Activated CD8-positive, alpha-beta memory T cell treated with anti-CD3 and anti-CD28 coated beads, Interleukin-2, amount 10 ng/mL, durations not matched to agents 7 days and 5 days (primary cell): ENCODE measurements at regions not wholly inside any gene's neighbourhood (a gene's known extent, or its start where the extent isn't known, plus 50 kb on each side); places are given as distances from the start of the nearest gene placed in this dataset.

ENCODE experiments used
- ATAC-seq: fragments of 150-1000 bp; cut with Tn5 transposase; one replicate; pipeline ENCODE4 v1.10.0; 2021; ENCODE audit warnings: moderate library complexity
- CTCF ChIA-PET: fragments of 350-600 bp; sonication (Branson Sonifier 250); formaldehyde crosslinking; loops from one replicate; lab custom pipeline; 2021; ENCODE audit warnings: antibody characterized with exemption; lab: Charles Lee
- DNase-seq: peaks from one replicate; pipeline ENCODE4 v3.0.0-alpha.2; 2020
- H3K27ac Mint-ChIP-seq: one replicate; pipeline ENCODE4 v1.8.0; 2021; ENCODE audit warnings: mild to moderate bottlenecking, mixed read lengths
- H3K27me3 Mint-ChIP-seq: one replicate; pipeline ENCODE4 v1.8.0; 2021; ENCODE audit warnings: mixed read lengths
- H3K36me3 Mint-ChIP-seq: one replicate; pipeline ENCODE4 v1.8.0; 2021; ENCODE audit warnings: mild to moderate bottlenecking, mixed read lengths
- H3K4me1 Mint-ChIP-seq: one replicate; pipeline ENCODE4 v1.8.0; 2021; ENCODE audit warnings: mixed read lengths
- H3K4me3 Mint-ChIP-seq: one replicate; pipeline ENCODE4 v1.8.0; 2021; ENCODE audit warnings: mild to moderate bottlenecking, moderate library complexity, mixed read lengths
- H3K9me3 Mint-ChIP-seq: one replicate; pipeline ENCODE4 v1.8.0; 2022; ENCODE audit warnings: low read depth, mixed read lengths

- H3K27me3 Mint-ChIP-seq = no peaks in the 10 kb centered on the region
- no peak overlapping the region for H3K4me3 Mint-ChIP-seq
- H3K4me1 Mint-ChIP-seq = no peaks in the 10 kb centered on the region
- H3K9me3 Mint-ChIP-seq = no peaks in the 10 kb centered on the region
- DNase-seq (no peak), ATAC-seq (no peak)
- H3K36me3 Mint-ChIP-seq = no peaks in the 10 kb centered on the region
- CTCF ChIA-PET = interaction anchor here (0.6 kb wide), 1 partner anchor 12 kb away, joined by 3 read pairs; no protein-coding TSS in a partner anchor
- no peak overlapping the region for H3K27ac Mint-ChIP-seq
Measured at GRCh38 chr9:82104252-82104651, 115.7 kb downstream of the SPATA31D1 start.

DNA sequence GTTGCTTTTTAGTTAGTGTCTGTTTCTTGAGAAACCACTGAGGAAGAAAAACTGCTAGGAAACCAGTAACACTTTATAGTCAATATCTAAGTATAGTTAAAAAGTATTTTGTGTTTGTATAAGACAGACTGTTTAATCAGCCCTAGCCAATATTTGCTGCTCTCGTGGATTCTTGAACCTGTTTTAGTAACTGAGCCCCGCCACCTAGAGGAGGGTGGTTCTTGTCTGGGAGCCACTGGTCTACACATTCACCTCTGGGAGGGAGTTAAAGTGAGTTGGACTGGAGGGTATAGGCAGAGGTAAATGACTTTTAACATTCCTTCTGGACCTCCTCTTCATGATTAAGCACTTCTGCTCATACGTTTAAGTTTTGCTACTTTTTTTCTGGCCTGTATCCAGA is 117.2 kb downstream of the SPATA31D1 start:
- no peaks in the 10 kb centered on the region for H3K36me3 Mint-ChIP-seq
- H3K4me1 Mint-ChIP-seq = no peaks in the 10 kb centered on the region
- no peak overlapping the region for H3K4me3 Mint-ChIP-seq
- H3K27me3 Mint-ChIP-seq = no peaks in the 10 kb centered on the region
- no peaks in the 10 kb centered on the region for H3K9me3 Mint-ChIP-seq
- CTCF ChIA-PET = no interaction called here
- H3K27ac Mint-ChIP-seq = no peak overlapping the region
- DNase-seq = no peak
- ATAC-seq = no peak

GRCh38 chr9:82106536-82106935 is 118.0 kb downstream of the SPATA31D1 start:
- CTCF ChIA-PET = no interaction called here
- Mint-ChIP-seq H3K36me3 (no peaks in the 10 kb centered on the region), H3K27me3 (no peaks in the 10 kb centered on the region), H3K4me3 (no peak overlapping the region), H3K4me1 (no peaks in the 10 kb centered on the region), H3K9me3 (no peaks in the 10 kb centered on the region), H3K27ac (no peak overlapping the region)
- no peak for DNase-seq
- no peak for ATAC-seq

DNA sequence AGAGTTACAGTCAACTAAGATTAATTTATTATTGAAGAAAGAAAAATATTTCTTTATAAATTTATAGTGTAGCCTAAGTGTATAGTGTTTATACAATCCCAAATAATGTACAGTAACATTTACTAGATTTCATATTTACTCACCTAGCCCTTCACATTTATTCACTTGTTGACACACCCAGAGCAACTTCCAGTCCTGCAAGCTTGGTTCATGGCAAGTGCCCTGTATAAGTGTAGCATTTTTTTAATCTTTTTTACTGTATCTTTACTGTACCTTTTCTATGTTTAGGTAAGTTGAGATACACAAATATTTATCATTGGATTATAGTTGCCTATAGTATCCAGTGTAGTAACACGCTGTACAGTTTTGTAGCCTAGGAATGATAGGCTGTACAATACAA is 119.9 kb downstream of the SPATA31D1 start:
- H3K27me3 Mint-ChIP-seq = no peaks in the 10 kb centered on the region
- no peaks in the 10 kb centered on the region for H3K36me3 Mint-ChIP-seq
- DNase-seq (no peak), ATAC-seq (no peak)
- H3K4me3 Mint-ChIP-seq = no peak overlapping the region
- CTCF ChIA-PET = no interaction called here
- H3K27ac Mint-ChIP-seq = no peak overlapping the region
- peaks cover 2% of the 10 kb centered on the region for H3K9me3 Mint-ChIP-seq
- H3K4me1 Mint-ChIP-seq = no peaks in the 10 kb centered on the region

- Mint-ChIP-seq H3K27me3 (no peaks in the 10 kb centered on the region), H3K9me3 (peaks cover 2% of the 10 kb centered on the region), H3K36me3 (no peaks in the 10 kb centered on the region), H3K27ac (no peak overlapping the region), H3K4me1 (no peaks in the 10 kb centered on the region), H3K4me3 (no peak overlapping the region)
- CTCF ChIA-PET = no interaction called here
- no peak for ATAC-seq
- DNase-seq = no peak
Measured at GRCh38 chr9:82108941-82109340, 120.4 kb downstream of the SPATA31D1 start.

DNA sequence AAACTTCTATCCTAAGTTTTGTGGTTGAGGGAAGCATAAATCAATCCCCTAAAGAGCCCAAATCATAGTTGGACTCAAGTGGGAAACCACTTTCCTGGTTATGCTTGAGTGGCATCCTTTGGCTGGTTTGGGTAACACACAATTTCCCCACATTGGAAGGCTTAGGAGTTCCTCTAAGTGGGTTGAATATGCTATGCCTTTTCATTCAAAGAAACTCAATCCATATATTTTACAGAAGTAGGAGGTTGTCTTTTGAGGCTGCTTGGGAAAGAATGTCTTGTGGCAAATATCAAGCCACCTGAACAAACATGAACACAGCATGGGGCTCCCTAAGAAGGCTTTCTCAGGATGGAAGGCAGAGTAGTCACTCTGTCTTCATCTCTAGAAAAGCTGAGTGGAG is 121.1 kb downstream of the SPATA31D1 start:
- no peaks in the 10 kb centered on the region for H3K4me1 Mint-ChIP-seq
- no peaks in the 10 kb centered on the region for H3K27me3 Mint-ChIP-seq
- no peak for DNase-seq
- CTCF ChIA-PET = no interaction called here
- no peak for ATAC-seq
- H3K9me3 Mint-ChIP-seq = peaks cover 2% of the 10 kb centered on the region
- no peaks in the 10 kb centered on the region for H3K36me3 Mint-ChIP-seq
- H3K4me3 Mint-ChIP-seq = no peak overlapping the region
- no peak overlapping the region for H3K27ac Mint-ChIP-seq

DNA sequence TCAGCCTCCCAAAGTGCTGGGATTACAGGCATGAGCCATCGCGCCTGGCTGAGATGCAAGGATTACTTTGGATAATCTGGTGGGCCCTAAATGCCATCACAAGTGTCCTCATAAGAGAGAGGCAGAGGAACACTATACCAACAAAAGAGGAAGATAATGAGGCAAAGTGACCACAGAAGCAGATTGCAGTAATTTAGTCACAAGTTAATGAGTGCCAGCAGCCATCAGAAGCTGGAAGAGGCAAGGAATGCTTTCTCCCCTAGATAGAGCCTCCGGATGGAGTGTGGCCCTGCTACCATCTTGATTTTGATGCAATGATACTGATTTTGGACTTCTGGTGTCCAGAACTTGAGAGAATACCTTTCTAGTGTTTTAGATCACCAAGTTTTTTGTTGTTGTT is 122.3 kb downstream of the SPATA31D1 start:
- Mint-ChIP-seq H3K27ac (no peak overlapping the region), H3K27me3 (no peaks in the 10 kb centered on the region), H3K4me1 (no peaks in the 10 kb centered on the region), H3K4me3 (no peak overlapping the region), H3K9me3 (peaks cover 2% of the 10 kb centered on the region), H3K36me3 (no peaks in the 10 kb centered on the region)
- CTCF ChIA-PET = no interaction called here
- ATAC-seq (no peak), DNase-seq (no peak)

- no peaks in the 10 kb centered on the region for H3K36me3 Mint-ChIP-seq
- H3K9me3 Mint-ChIP-seq = peaks cover 7% of the 10 kb centered on the region
- no peak overlapping the region for H3K27ac Mint-ChIP-seq
- DNase-seq (no peak), ATAC-seq (no peak)
- no peaks in the 10 kb centered on the region for H3K4me1 Mint-ChIP-seq
- H3K27me3 Mint-ChIP-seq = no peaks in the 10 kb centered on the region
- no peak overlapping the region for H3K4me3 Mint-ChIP-seq
- CTCF ChIA-PET = no interaction called here
Measured at GRCh38 chr9:82115331-82115730, 126.8 kb downstream of the SPATA31D1 start.

- Mint-ChIP-seq H3K27ac (no peak overlapping the region), H3K4me3 (no peak overlapping the region), H3K4me1 (no peaks in the 10 kb centered on the region), H3K36me3 (no peaks in the 10 kb centered on the region), H3K27me3 (no peaks in the 10 kb centered on the region), H3K9me3 (peaks cover 7% of the 10 kb centered on the region)
- ATAC-seq = no peak
- CTCF ChIA-PET = no interaction called here
- no peak for DNase-seq
Measured at GRCh38 chr9:82115900-82116299, 127.3 kb downstream of the SPATA31D1 start.

- Mint-ChIP-seq H3K4me1 (no peaks in the 10 kb centered on the region), H3K36me3 (no peaks in the 10 kb centered on the region)
Measured at GRCh38 chr9:82116556-82116955, 128.0 kb downstream of the SPATA31D1 start.

DNA sequence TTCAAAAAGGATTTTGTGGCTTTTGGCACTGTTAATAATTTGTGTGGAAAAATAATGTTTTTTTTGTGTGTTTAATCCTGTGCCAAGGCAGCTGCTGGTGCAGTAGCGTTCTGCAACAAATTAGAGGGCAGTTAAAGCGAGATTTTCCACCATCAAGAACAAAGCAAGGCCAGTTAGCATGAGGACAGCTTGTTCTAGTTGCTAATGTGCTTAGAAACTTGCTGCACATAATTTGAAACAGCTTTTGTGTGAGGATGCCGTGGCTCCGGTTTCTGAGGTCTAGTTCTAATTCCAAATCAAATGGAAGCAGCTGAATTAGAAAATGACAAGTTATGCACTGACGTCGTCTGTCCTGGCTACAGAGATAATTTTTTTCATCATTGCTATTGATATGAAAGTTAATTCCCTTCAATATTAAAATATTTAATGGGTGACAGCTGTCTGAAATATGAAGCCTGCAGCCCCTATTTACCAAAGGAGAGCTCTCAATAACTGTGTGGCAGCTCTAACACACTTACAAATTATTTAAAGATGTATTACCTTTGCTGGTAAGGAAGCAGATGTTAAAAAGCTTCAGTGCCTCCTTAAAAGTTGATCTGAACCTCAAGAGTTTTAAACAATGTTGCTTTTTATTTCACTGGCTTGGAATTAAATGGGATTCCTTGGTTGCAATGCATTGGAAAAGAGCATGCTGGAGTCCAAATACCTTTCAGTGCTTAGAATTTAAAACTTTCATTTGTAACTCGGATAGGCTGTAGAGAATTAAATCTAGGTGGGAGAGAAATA is 128.6 kb downstream of the SPATA31D1 start:
- no peak overlapping the region for H3K27ac Mint-ChIP-seq
- CTCF ChIA-PET = no interaction called here
- H3K4me3 Mint-ChIP-seq = no peak overlapping the region
- H3K9me3 Mint-ChIP-seq = peaks cover 5% of the 10 kb centered on the region
- no peaks in the 10 kb centered on the region for H3K4me1 Mint-ChIP-seq
- H3K36me3 Mint-ChIP-seq = no peaks in the 10 kb centered on the region
- no peaks in the 10 kb centered on the region for H3K27me3 Mint-ChIP-seq
- no peak for ATAC-seq
- no peak for DNase-seq

More at GRCh38 chr9:82116556-82116955, 128.0 kb downstream of the SPATA31D1 start:
- no peak for DNase-seq
- peaks cover 7% of the 10 kb centered on the region for H3K9me3 Mint-ChIP-seq
- ATAC-seq = no peak
- no peaks in the 10 kb centered on the region for H3K27me3 Mint-ChIP-seq
- no peak overlapping the region for H3K4me3 Mint-ChIP-seq
- CTCF ChIA-PET = no interaction called here
- H3K27ac Mint-ChIP-seq = no peak overlapping the region

DNA sequence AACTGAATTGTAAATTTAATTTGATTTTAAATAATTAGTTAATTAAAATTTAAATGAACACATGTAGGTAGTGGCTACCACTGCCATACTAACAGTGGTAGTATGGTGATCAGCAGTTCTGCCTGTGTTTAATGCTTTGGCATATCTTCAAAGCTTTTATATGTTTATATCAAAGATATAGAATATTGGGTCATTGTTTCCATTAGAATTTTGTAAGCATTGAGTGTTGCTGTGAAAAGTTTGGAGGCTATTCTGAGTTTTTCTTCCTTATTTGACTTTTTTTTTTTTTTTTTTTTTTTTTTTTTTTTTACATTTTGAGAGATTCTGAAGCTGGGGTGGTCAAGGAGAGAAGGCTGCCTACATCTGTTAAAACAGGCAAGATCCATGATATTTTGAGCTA is 134.2 kb downstream of the SPATA31D1 start:
- Mint-ChIP-seq H3K36me3 (no peaks in the 10 kb centered on the region), H3K27me3 (no peaks in the 10 kb centered on the region), H3K27ac (no peak overlapping the region), H3K4me1 (no peaks in the 10 kb centered on the region), H3K4me3 (no peak overlapping the region), H3K9me3 (peaks cover 5% of the 10 kb centered on the region)
- no peak for DNase-seq
- no peak for ATAC-seq
- CTCF ChIA-PET = no interaction called here

- no peaks in the 10 kb centered on the region for H3K27me3 Mint-ChIP-seq
- CTCF ChIA-PET = no interaction called here
- no peak overlapping the region for H3K4me3 Mint-ChIP-seq
- DNase-seq (no peak), ATAC-seq (no peak)
- H3K9me3 Mint-ChIP-seq = peaks cover under 1% of the 10 kb centered on the region
- H3K36me3 Mint-ChIP-seq = no peaks in the 10 kb centered on the region
- no peaks in the 10 kb centered on the region for H3K4me1 Mint-ChIP-seq
- no peak overlapping the region for H3K27ac Mint-ChIP-seq
Measured at GRCh38 chr9:82124090-82124489, 135.5 kb downstream of the SPATA31D1 start.

- DNase-seq (no peak), ATAC-seq (no peak)
- Mint-ChIP-seq H3K27ac (no peak overlapping the region), H3K4me3 (no peak overlapping the region), H3K27me3 (no peaks in the 10 kb centered on the region), H3K9me3 (peaks cover 3% of the 10 kb centered on the region), H3K36me3 (no peaks in the 10 kb centered on the region), H3K4me1 (no peaks in the 10 kb centered on the region)
- CTCF ChIA-PET = no interaction called here
Measured at GRCh38 chr9:82126256-82126655, 137.7 kb downstream of the SPATA31D1 start.
